WTC11 (cell line): ENCODE measurements at regions not wholly inside any gene's neighbourhood (a gene's known extent, or its start where the extent isn't known, plus 50 kb on each side); places are given as distances from the start of the nearest gene placed in this dataset.

Source experiments
- ATF3 ChIP-seq: sonication (generic); formaldehyde crosslinking; conservative IDR thresholded peaks from 2 replicates; pipeline ENCODE4 v1.8.1; 2022; ENCODE audit warnings: mild to moderate bottlenecking, missing genetic modification reagents
- CREM ChIP-seq: sonication (generic); formaldehyde crosslinking; IDR thresholded peaks from 2 replicates; pipeline ENCODE4 v1.8.1; 2022; ENCODE audit warnings: mild to moderate bottlenecking, missing genetic modification reagents, moderate library complexity
- CTCF ChIP-seq: fragments of 200-600 bp; IDR thresholded peaks from 2 replicates; pipeline ENCODE4 v1.8.0; 2022; ENCODE audit warnings: antibody characterized with exemption

GRCh38 chr1:185566995-185567394 lies 167.2 kb upstream of the HMCN1 start:
- no peak for TF ChIP-seq ATF3 (CRISPR knock-in tag)
- no peak for TF ChIP-seq CTCF
- TF ChIP-seq CREM (CRISPR knock-in tag): no peak
